Loucy (cell line): ENCODE measurements at regions not wholly inside any gene's neighbourhood (a gene's known extent, or its start where the extent isn't known, plus 50 kb on each side); places are given as distances from the start of the nearest gene placed in this dataset.

Experiments
- EZH2phosphoT487 ChIP-seq: fragments of 200-600 bp; IDR thresholded peaks from 2 replicates; pipeline ENCODE4 v1.6.1; 2018; ENCODE audit warnings: antibody characterized with exemption, mild to moderate bottlenecking, moderate library complexity, borderline replicate concordance
- TF ChIP-seq, protein P1 (sequence below): fragments of 200-600 bp; sonication (generic); conservative IDR thresholded peaks from 2 replicates; pipeline ENCODE4 v1.5.1; 2014; ENCODE audit warnings: mild to moderate bottlenecking, antibody characterized with exemption, low read length

DNA sequence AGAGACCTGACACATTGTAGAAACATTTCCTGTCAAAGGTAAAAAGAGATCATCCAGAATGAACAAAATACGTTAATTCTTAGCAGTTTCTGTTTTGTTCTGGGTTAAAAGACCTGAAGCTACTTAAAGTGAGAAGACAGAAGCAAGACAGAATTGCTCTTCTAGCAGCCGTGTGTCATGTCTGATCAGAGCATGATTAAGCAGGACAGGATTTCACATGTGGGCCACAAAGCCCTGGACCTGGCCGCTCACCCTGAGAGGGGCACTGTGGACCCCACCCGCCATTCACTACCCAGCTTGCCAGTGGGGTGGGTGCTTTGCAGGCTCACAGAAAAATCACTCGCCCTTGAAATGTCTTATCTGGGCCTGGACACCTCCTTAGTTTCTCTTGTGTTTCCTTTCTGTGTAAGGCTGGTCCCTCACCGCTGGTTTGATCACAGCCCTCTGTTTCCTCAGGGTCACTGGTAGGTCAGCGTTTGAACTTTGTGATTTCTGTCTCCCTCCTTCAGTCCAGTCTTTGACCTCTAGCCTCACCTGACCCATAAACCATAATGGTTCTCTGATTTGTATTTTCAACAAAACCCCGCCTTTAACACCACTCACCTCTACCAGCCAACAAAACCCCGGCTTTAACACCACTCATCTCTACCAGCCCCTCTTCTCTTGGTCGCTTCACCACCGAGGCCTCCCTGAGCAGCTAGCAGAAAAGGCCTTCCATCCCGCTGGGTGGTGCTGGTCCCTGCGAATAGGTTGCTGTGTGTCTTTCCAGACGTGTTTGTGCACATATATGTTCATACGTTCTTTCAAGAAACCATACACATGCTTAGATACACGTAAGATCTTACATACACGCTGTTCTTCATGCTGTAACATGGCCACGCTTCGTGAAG, 185.0 kb downstream of the OR4M2 start:
- TF ChIP-seq, protein P1, sequence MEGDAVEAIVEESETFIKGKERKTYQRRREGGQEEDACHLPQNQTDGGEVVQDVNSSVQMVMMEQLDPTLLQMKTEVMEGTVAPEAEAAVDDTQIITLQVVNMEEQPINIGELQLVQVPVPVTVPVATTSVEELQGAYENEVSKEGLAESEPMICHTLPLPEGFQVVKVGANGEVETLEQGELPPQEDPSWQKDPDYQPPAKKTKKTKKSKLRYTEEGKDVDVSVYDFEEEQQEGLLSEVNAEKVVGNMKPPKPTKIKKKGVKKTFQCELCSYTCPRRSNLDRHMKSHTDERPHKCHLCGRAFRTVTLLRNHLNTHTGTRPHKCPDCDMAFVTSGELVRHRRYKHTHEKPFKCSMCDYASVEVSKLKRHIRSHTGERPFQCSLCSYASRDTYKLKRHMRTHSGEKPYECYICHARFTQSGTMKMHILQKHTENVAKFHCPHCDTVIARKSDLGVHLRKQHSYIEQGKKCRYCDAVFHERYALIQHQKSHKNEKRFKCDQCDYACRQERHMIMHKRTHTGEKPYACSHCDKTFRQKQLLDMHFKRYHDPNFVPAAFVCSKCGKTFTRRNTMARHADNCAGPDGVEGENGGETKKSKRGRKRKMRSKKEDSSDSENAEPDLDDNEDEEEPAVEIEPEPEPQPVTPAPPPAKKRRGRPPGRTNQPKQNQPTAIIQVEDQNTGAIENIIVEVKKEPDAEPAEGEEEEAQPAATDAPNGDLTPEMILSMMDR = no peak
- no peak for TF ChIP-seq EZH2phosphoT487
